Right lobe of liver (tissue), 6 donors: ENCODE measurements at regions not wholly inside any gene's neighbourhood (a gene's known extent, or its start where the extent isn't known, plus 50 kb on each side); places are given as distances from the start of the nearest gene placed in this dataset.

Experiments
- ATAC-seq, 4 donors: fragments of 200-7000 bp; cut with Tn5 transposase; one replicate each; pipeline ENCODE4 v1.9.1; 2020; ENCODE audit warnings: mild to moderate bottlenecking in 4 of 4, moderate library complexity in 4 of 4
- DNase-seq, 3 donors: peaks; one replicate each; pipeline ENCODE4 v3.0.0-alpha.2; 2020
- H3K27ac ChIP-seq, 3 donors: fragments of 200-600 bp; one replicate each; pipeline ENCODE4 v1.8.0; 2022
- H3K27me3 ChIP-seq, 2 donors: fragments of 200-600 bp; one replicate each; pipeline ENCODE4 v1.8.0; 2022
- H3K36me3 ChIP-seq, 4 donors: fragments of 200-600 bp; sonication (generic) in 1 of 4; one replicate each; pipeline versions ENCODE4 v1.5.1 to v1.8.0; 2017 to 2022; ENCODE audit warnings: control low read depth in 1 of 4
- H3K4me1 ChIP-seq, 4 donors: fragments of 200-600 bp; sonication (generic) in 1 of 4; one replicate each; pipeline versions ENCODE4 v1.5.1 to v1.8.0; 2017 to 2022; ENCODE audit warnings: control low read depth in 1 of 4
- H3K4me3 ChIP-seq, 3 donors: fragments of 200-600 bp; one replicate each; pipeline ENCODE4 v1.8.0; 2022
- H3K9me3 ChIP-seq, 4 donors: fragments of 200-600 bp; sonication (generic) in 1 of 4; one replicate each; pipeline versions ENCODE4 v1.5.1 to v1.8.0; 2017 to 2022; ENCODE audit warnings: control low read depth in 1 of 4
- POLR2A ChIP-seq: fragments of 450-650 bp; IDR thresholded peaks from one replicate; pipeline ENCODE4 v1.6.1; 2017; ENCODE audit warnings: antibody characterized with exemption, mild to moderate bottlenecking
- WGBS: methylation state at CpG from one replicate; pipeline ENCODE4 v1.1.6; 2018; ENCODE audit warnings: low coverage, low lambda C conversion rate; ENCODE audit not compliant: insufficient coverage; ENCODE audit errors: missing lambda C conversion rate; 5-methylcytosine and 5-hydroxymethylcytosine counted together
- intact Hi-C, 2 donors: fragments of 100-400 bp; cut with DNase I; formaldehyde crosslinking; loops; one replicate each; pipeline versions ENCODE4 v1.11.2 to v1.14.1; 2022
- TF ChIP-seq, protein P1 (sequence below), 4 donors: fragments of 200-600 bp in 3 of 4; fragments of 450-650 bp in 1 of 4; IDR thresholded peaks; one replicate each; pipeline versions ENCODE4 v1.5.1 to v1.8.0; 2016 to 2022; ENCODE audit warnings: antibody characterized with exemption in 4 of 4, mild to moderate bottlenecking in 2 of 4
- donor health status: DM: no; HTN: yes; CAD: no.
- donor health status: DM: no; HTN: no; CAD: no.
- donor health status: DM: no; HTN: no; CAD: no.
- donor health status: DM: no; HTN: yes; CAD: no.
- donor health status: DM: no; HTN: yes; CAD: no.

DNA sequence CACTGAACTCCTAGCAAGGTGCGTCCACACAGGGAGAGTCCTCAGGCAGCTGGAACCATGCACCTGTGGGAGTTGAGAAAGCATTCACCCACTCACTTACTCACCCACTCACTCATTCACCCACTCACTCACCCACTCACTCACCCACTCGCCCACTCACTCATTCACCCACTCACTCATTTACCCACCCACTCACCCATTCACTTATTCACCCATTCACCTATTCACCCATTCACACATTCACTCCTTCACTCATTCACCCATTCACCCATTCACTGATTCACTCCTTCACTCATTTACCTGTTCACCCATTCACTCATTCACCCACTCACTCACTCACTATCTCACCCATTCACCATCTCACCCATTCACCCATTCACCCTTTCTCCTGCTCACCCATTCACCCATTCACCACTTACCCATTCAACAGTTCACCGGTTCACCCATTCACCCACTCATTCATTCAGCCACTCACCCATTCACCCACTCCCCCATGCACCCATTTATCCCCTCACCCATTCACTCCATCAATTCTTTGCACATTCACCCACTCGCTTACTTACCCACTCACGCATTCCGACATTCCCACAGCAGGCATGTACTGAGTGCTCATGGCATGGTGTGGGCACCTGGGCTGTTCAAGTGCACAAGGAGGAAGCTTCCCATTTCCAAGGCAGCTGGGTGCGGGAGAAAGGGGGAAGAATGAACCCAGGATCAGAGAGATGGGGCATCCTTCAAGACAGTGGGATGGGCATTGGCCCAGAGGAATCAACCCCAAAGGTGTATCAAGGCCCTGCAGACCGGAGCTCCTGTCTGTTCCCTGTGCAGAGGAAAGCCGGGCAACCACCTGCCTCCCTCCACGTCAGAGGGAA, 135.2 kb upstream of the C14orf180 start:
- no peak for ATAC-seq
- H3K27me3 ChIP-seq, result no peaks in the 10 kb centered on the region
- no peak overlapping the region for H3K4me3 ChIP-seq
- intact Hi-C loops, result no loop called here
- TF ChIP-seq POLR2A, result no peak
- TF ChIP-seq, protein P1, sequence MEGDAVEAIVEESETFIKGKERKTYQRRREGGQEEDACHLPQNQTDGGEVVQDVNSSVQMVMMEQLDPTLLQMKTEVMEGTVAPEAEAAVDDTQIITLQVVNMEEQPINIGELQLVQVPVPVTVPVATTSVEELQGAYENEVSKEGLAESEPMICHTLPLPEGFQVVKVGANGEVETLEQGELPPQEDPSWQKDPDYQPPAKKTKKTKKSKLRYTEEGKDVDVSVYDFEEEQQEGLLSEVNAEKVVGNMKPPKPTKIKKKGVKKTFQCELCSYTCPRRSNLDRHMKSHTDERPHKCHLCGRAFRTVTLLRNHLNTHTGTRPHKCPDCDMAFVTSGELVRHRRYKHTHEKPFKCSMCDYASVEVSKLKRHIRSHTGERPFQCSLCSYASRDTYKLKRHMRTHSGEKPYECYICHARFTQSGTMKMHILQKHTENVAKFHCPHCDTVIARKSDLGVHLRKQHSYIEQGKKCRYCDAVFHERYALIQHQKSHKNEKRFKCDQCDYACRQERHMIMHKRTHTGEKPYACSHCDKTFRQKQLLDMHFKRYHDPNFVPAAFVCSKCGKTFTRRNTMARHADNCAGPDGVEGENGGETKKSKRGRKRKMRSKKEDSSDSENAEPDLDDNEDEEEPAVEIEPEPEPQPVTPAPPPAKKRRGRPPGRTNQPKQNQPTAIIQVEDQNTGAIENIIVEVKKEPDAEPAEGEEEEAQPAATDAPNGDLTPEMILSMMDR (IDR thresholded peaks at IDR 0.05), result no peak
- peak in 1 of 3 donors; percentile 8 for DNase-seq
- no peaks in the 10 kb centered on the region for H3K36me3 ChIP-seq
- no peaks in the 10 kb centered on the region for H3K4me1 ChIP-seq
- no peak overlapping the region for H3K27ac ChIP-seq
- 80% methylated on average over 6 of the region's 10 CpGs for WGBS
- H3K9me3 ChIP-seq, result no peaks in the 10 kb centered on the region

- DNase-seq (peak in 2 of 3 donors; percentile 13 to 29), ATAC-seq (no peak)
- Histone ChIP-seq H3K27me3 (no peaks in the 10 kb centered on the region), H3K9me3 (no peaks in the 10 kb centered on the region), H3K36me3 (no peaks in the 10 kb centered on the region), H3K4me3 (no peak overlapping the region), H3K27ac (no peak overlapping the region), H3K4me1 (no peaks in the 10 kb centered on the region)
- intact Hi-C loops, result no loop called here
- TF ChIP-seq POLR2A, result no peak
- TF ChIP-seq, protein P1 (IDR thresholded peaks at IDR 0.05), result no peak
- WGBS, result no CpG with 5 or more reads among the region's 2 CpGs
Measured at GRCh38 chr14:104445086-104445485, 134.5 kb upstream of the C14orf180 start.

DNA sequence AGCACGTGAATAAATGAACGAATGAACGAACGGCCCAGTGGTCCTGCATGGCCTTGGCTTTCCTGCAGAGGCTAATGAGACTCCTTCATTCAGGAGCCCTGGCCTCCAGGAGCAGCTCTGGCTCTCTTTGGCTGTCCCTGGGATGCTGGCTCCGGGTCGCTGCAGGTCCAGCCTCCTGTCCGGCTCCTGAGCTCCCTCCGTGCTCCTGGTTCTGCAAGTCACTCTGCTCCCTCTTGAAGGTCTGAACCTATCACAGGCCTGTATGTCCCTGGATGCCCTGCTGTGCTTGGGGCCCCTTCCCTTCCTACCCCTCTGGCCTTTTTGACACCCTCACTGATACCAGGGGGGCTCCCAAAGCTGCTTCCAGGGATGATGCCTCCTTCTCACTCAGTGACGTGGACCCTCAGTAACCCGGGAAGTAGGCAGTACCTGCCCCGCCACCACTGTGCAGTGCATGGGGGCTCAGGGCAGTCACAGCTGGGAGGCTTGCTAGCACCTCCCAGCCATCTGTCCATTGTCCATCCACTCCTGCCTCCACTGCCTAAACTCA, 133.7 kb upstream of the C14orf180 start:
- TF ChIP-seq, protein P1 (IDR thresholded peaks at IDR 0.05), result no peak
- TF ChIP-seq POLR2A, result no peak

DNA sequence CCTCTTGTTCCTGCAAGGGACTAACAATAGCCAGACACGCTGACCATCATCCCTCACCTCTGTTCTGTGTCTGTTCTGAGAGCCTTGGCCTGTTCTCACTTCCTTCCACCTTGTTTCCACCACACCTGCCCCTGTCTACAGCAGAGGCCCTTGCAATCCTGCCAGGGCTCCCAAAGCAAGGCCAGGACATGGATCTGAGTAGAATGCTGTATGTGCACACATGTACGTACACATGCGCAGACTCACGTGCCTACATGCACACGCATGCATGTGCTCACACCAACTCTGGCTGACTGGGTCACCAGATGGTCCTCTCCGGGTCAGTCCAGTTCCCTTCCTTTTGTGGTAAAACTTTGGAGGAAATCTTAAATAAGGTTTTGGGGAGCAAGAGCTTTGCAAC, 133.0 kb upstream of the C14orf180 start:
- no peak overlapping the region for H3K4me3 ChIP-seq
- no peak for TF ChIP-seq POLR2A
- TF ChIP-seq, protein P1 (IDR thresholded peaks at IDR 0.05), result no peak
- intact Hi-C loops, result no loop called here
- H3K4me1 ChIP-seq, result no peaks in the 10 kb centered on the region
- H3K9me3 ChIP-seq, result no peaks in the 10 kb centered on the region
- ATAC-seq, result no peak
- no peaks in the 10 kb centered on the region for H3K27me3 ChIP-seq
- WGBS, result 69% methylated on average over 5 of the region's 6 CpGs
- peak in 2 of 3 donors; percentile 10 to 31 for DNase-seq
- no peak overlapping the region for H3K27ac ChIP-seq
- no peaks in the 10 kb centered on the region for H3K36me3 ChIP-seq

More for the DNA sequence above, 133.7 kb upstream of the C14orf180 start:
- Histone ChIP-seq H3K4me1 (no peaks in the 10 kb centered on the region), H3K27me3 (no peaks in the 10 kb centered on the region), H3K27ac (no peak overlapping the region), H3K4me3 (no peak overlapping the region), H3K36me3 (no peaks in the 10 kb centered on the region), H3K9me3 (no peaks in the 10 kb centered on the region)
- intact Hi-C loops, result no loop called here
- no peak for ATAC-seq
- WGBS, result 61% methylated on average over 3 of the region's 11 CpGs
- DNase-seq, result peak in 2 of 3 donors; percentile 23 to 35
